ENCODE measurements at regions not wholly inside any gene's neighbourhood (a gene's known extent, or its start where the extent isn't known, plus 50 kb on each side); places are given as distances from the start of the nearest gene placed in this dataset.

DNA sequence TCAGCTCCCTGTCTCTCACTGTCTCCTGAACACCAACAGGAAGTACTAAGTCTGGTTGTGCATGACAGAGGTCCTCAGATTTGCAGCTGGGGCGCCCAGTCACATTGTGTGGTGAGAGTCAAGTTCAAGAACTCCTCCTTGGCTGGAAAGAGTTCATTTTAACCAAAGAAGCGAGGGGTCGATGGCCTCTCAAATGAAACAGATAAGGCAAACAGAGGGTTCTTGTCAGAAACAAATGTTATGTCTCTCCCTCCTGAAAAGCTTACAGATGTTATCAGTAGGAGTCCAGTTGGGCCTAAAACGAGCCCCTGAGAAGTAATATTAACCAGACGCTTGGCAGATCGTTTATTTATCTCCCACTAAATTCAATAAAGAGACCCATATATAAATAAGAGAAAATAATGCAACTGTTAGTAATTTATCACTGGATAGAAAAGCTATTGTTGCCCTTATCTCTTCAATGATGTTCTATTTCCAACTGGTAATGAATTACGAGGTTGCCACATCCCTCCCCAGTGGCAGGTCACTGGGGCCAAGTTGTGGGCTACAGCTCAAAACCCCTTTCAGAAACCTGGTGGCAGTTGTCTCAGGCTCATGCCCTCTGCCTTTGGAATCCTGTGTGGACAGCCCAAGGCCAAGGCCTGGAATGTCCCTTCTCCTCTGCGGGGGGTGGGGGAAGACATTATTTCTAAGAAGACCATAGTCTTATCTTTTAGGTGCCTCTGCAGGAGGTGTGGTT, 307.5 kb upstream of the DYNLRB2 start:
- TF ChIP-seq, protein P1, sequence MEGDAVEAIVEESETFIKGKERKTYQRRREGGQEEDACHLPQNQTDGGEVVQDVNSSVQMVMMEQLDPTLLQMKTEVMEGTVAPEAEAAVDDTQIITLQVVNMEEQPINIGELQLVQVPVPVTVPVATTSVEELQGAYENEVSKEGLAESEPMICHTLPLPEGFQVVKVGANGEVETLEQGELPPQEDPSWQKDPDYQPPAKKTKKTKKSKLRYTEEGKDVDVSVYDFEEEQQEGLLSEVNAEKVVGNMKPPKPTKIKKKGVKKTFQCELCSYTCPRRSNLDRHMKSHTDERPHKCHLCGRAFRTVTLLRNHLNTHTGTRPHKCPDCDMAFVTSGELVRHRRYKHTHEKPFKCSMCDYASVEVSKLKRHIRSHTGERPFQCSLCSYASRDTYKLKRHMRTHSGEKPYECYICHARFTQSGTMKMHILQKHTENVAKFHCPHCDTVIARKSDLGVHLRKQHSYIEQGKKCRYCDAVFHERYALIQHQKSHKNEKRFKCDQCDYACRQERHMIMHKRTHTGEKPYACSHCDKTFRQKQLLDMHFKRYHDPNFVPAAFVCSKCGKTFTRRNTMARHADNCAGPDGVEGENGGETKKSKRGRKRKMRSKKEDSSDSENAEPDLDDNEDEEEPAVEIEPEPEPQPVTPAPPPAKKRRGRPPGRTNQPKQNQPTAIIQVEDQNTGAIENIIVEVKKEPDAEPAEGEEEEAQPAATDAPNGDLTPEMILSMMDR (IDR thresholded peaks at IDR 0.05): no peak
- no peak for TF ChIP-seq EZH2 (IDR thresholded peaks at IDR 0.05; ENCODE audit: borderline replicate concordance, insufficient read depth, low read depth, low read length, poor library complexity, severe bottlenecking)
